OCI-LY3 (cell line): ENCODE measurements at regions not wholly inside any gene's neighbourhood (a gene's known extent, or its start where the extent isn't known, plus 50 kb on each side); places are given as distances from the start of the nearest gene placed in this dataset.

Experiments used
- H2AFZ ChIP-seq: fragments of 200-600, 300-600 bp; shearing (Covaris generic); 2 replicates; pipeline ENCODE4 v1.6.0; 2014; ENCODE audit warnings: antibody characterized with exemption, low read depth, low read length
- H3K27ac ChIP-seq: fragments of 200-600, 300-600 bp; sonication (generic); 2 replicates; pipeline ENCODE4 v1.5.1; 2014; ENCODE audit warnings: mild to moderate bottlenecking, low read length, moderate library complexity, mixed read lengths
- H3K27me3 ChIP-seq: fragments of 200-600, 300-600 bp; sonication (generic); 2 replicates; pipeline ENCODE4 v1.6.1; 2014; ENCODE audit warnings: low read depth, low read length, mixed read lengths
- H3K36me3 ChIP-seq: fragments of 200-600, 300-600 bp; sonication (generic); replicated peaks from 2 replicates; pipeline ENCODE3; 2014; ENCODE audit warnings: low read depth, low read length, mixed read lengths
- H3K4me1 ChIP-seq: fragments of 300-600, 200-600 bp; sonication (generic); 2 replicates; pipeline ENCODE4 v1.6.1; 2014; ENCODE audit warnings: low read length, mixed read lengths
- H3K4me2 ChIP-seq: fragments of 200-600, 300-600 bp; sonication (generic); 2 replicates; pipeline ENCODE4 v1.6.1; 2014; ENCODE audit warnings: low read length, mixed read lengths
- H3K4me3 ChIP-seq: fragments of 300-600, 200-600 bp; sonication (generic); 2 replicates; pipeline ENCODE4 v1.5.1; 2014; ENCODE audit warnings: antibody characterized with exemption, mild to moderate bottlenecking, low read length, moderate library complexity
- H3K79me2 ChIP-seq: fragments of 300-600, 200-600 bp; shearing (Covaris generic); 2 replicates; pipeline ENCODE4 v1.6.1; 2014; ENCODE audit warnings: mild to moderate bottlenecking, low read length, mixed read lengths
- H3K9ac ChIP-seq: fragments of 300-600, 200-600 bp; shearing (Covaris generic); 2 replicates; pipeline ENCODE4 v1.6.0; 2014; ENCODE audit warnings: mild to moderate bottlenecking, low read length, moderate library complexity
- H3K9me3 ChIP-seq: fragments of 200-600, 300-600 bp; shearing (Covaris generic); 2 replicates; pipeline ENCODE4 v1.6.1; 2014; ENCODE audit warnings: low read length, mixed read lengths; ENCODE audit not compliant: insufficient read depth
- H4K20me1 ChIP-seq: fragments of 200-600, 300-600 bp; sonication (generic); 2 replicates; pipeline ENCODE4 v1.6.1; 2016; ENCODE audit warnings: low read length, mixed read lengths; ENCODE audit not compliant: insufficient read depth
- CTCF ChIP-seq: fragments of 200-600, 300-600 bp; sonication (generic); IDR thresholded peaks from 2 replicates; pipeline ENCODE4 v1.5.1; 2014; ENCODE audit warnings: antibody characterized with exemption, low read length, low read depth
- EZH2phosphoT487 ChIP-seq: fragments of 200-600 bp; shearing (Covaris generic); IDR thresholded peaks from 2 replicates; pipeline ENCODE4 v1.6.1; 2018; ENCODE audit warnings: antibody characterized with exemption, mixed run types, low read depth

DNA sequence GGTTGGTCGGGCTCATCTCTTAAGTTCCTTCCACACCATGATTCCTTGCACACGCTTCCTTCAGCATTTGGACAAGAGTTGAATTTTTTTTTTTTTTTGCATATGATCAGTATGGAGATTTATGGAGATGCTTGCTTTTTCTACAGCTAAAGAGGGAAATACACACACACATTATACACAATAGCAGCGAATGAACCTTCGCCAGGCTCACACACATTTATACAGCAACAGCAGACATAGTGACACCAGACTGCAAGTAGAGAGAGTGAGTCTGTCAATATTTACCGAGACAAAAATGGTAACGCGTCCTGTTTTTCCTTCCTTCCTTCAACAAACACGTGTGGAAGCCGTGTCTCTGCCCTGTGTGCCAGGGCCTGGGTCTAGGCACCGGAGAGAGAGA, 897.9 kb downstream of the BCL11B start:
- no peaks in the 10 kb centered on the region for H3K27me3 ChIP-seq
- no peak overlapping the region for H3K27ac ChIP-seq
- H3K4me3 ChIP-seq = no peak overlapping the region
- no peaks in the 10 kb centered on the region for H3K79me2 ChIP-seq
- H3K4me1 ChIP-seq = peaks cover 5% of the 10 kb centered on the region; the same call in 1 of the 2 replicates
- H3K36me3 ChIP-seq = peaks cover 3% of the 10 kb centered on the region
- no peak overlapping the region for H3K9ac ChIP-seq
- TF ChIP-seq CTCF (no peak), EZH2phosphoT487 (no peak)
- H4K20me1 ChIP-seq = no peaks in the 10 kb centered on the region
- H3K9me3 ChIP-seq = peaks cover 3% of the 10 kb centered on the region; the same call in 1 of the 2 replicates
- H2AFZ ChIP-seq = no peak overlapping the region
- H3K4me2 ChIP-seq = no peak overlapping the region

- H3K36me3 ChIP-seq = no peaks in the 10 kb centered on the region
- no peaks in the 10 kb centered on the region; the same call in 1 of the 2 replicates for H3K9me3 ChIP-seq
- no peak overlapping the region for H2AFZ ChIP-seq
- TF ChIP-seq EZH2phosphoT487 = no peak
- TF ChIP-seq CTCF = no peak
- H3K27me3 ChIP-seq = no peaks in the 10 kb centered on the region
- H3K27ac ChIP-seq = no peak overlapping the region
- no peak overlapping the region for H3K9ac ChIP-seq
- no peaks in the 10 kb centered on the region for H4K20me1 ChIP-seq
- peaks cover 5% of the 10 kb centered on the region; the same call in 1 of the 2 replicates for H3K4me1 ChIP-seq
- H3K79me2 ChIP-seq = no peaks in the 10 kb centered on the region
- no peak overlapping the region for H3K4me2 ChIP-seq
- H3K4me3 ChIP-seq = no peak overlapping the region
Measured at GRCh38 chr14:98375566-98375965, 896.4 kb downstream of the BCL11B start.

GRCh38 chr14:98379830-98380229, 892.2 kb downstream of the BCL11B start:
- no peak overlapping the region for H3K4me2 ChIP-seq
- H3K27ac ChIP-seq = no peak overlapping the region
- no peaks in the 10 kb centered on the region for H4K20me1 ChIP-seq
- no peaks in the 10 kb centered on the region for H3K4me1 ChIP-seq
- no peaks in the 10 kb centered on the region for H3K79me2 ChIP-seq
- no peak overlapping the region for H3K9ac ChIP-seq
- H3K9me3 ChIP-seq = no peaks in the 10 kb centered on the region; the same call in 1 of the 2 replicates
- TF ChIP-seq EZH2phosphoT487 (no peak), CTCF (no peak)
- H3K36me3 ChIP-seq = no peaks in the 10 kb centered on the region
- H3K27me3 ChIP-seq = no peaks in the 10 kb centered on the region
- no peak overlapping the region for H3K4me3 ChIP-seq
- no peak overlapping the region for H2AFZ ChIP-seq

GRCh38 chr14:98382662-98383061, 889.3 kb downstream of the BCL11B start:
- TF ChIP-seq EZH2phosphoT487 = no peak
- TF ChIP-seq CTCF = no peak

More at GRCh38 chr14:98382662-98383061, 889.3 kb downstream of the BCL11B start:
- Histone ChIP-seq H2AFZ (no peak overlapping the region), H3K9me3 (peaks cover 5% of the 10 kb centered on the region; the same call in 1 of the 2 replicates), H3K4me1 (no peaks in the 10 kb centered on the region), H3K36me3 (no peaks in the 10 kb centered on the region), H3K4me2 (no peak overlapping the region), H3K4me3 (no peak overlapping the region), H4K20me1 (no peaks in the 10 kb centered on the region), H3K27ac (no peak overlapping the region), H3K9ac (no peak overlapping the region), H3K27me3 (no peaks in the 10 kb centered on the region), H3K79me2 (no peaks in the 10 kb centered on the region)
